Suppressor macrophage treated with lipopolysaccharide for 4 hours (primary cell): ENCODE measurements at regions not wholly inside any gene's neighbourhood (a gene's known extent, or its start where the extent isn't known, plus 50 kb on each side); places are given as distances from the start of the nearest gene placed in this dataset.
A peak's percentile ranks its signal among the peaks of the same experiment; 100 is the strongest.

Source experiments
- DNase-seq: peaks from one replicate; pipeline ENCODE4 v3.0.0-alpha.2; 2020

DNA sequence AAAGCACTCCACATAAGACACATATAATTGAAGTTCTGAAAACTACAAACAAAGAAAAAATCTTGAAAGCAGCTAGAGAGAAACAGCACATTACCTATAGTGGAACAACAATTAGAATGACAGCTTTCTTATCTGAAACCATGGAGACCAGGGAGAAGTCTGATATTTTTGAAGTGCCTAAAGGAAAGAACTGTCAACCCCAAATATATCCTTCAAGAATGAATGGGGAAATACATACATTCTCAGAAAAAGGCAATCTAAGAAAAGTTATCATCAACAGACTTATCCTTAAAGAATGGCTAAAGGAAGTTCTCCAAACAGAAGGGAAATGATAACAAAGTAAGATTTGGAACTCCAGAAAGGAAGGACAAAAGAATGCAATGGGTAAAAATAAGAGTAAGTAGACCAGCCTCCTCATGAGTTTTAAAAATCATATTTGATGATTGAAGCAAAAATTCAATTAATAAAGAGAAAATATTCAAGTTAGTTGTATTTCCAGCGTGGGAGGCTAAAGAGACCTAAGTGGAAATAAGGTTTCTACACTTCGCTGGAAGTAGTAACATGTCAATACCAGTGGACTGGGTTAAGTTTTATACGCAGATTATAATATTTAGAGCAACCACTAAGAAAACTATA, 170.8 kb upstream of the SAMSN1 start:
- no peak for DNase-seq

DNA sequence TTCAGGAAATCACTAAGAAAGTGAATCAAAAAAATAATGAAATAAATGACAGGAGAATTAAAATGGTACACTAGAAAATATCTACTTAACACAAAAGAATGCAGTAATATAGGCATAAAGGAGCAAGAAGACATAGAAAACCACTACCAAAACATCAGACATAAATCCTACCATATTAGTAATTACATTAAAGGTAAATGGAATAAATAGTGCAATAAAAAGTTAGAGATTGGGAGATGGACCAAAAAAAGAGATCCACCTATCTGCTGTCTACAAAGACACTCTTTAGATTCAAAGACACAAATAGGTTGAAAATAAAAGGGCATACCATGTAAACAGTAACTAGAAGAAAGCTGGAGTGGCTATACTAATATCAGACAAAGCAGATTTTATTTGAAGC, 167.0 kb upstream of the SAMSN1 start:
- no peak for DNase-seq

DNA sequence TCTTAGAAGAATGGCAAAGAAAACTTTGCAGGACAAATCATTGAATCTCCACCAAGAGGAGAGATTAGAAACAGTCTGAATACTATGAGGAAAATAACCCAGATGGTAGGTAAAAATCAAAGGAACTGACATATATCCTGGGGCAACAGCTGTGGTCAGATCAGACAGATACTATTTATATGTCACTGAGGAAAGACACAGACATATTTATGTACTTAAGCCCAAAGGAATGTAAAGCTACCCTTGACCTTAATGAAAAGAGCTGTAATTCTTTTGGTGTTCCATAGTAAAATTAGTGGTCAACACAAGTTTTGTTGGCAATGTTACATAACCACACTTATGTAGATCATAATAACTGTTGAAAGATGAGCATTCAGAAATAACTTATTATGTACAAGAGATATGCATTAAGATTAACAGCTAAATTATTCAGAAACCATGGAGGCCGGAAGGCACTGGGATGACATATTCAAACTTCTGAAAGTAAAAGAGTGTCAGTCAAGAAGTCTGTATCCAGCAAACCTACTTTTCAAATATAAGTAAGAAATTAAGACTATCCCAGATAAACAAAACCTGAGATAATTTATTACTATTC, 166.1 kb upstream of the SAMSN1 start:
- DNase-seq, result no peak

DNA sequence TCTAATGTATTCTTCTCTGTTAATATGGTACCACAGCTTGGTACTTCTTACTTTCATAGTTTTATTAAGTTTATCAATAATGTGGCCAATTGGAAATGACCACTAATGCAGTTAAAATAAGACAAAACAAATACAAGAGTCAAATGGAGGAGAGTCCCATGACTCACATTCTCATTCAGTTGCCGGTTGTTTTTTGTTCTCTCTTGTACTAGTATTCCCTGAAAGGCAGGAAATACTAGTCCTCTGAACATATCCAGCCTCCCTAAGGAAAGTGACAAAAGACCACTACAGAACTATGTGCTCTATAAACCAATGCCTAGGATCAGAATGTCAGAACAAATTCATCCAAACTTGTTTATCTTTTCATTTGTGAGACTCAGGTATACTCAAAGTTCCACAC, 165.2 kb upstream of the SAMSN1 start:
- DNase-seq, result no peak

DNA sequence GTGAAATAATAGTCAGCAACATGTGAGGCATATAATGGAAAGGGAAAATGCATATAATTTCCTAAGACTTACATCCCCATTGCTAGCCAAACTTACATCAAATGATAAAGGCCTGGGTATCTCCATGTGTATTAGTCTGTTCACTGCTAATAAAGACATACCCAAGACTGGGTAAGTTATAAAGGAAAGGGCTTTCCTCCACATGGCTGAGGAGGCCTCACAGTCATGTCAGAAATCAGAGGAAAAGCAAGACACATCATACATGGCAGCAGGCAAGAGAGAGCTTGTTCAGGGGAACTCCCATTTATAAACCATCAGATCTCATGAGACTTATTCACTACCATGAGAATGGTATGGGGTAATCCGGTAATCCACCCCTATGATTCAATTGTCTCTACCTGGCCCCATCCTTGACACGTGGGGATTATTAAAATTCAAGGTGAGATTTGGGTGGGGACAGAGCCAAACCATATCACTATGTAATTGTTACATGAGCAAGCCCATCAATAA, 161.5 kb upstream of the SAMSN1 start:
- no peak for DNase-seq

DNA sequence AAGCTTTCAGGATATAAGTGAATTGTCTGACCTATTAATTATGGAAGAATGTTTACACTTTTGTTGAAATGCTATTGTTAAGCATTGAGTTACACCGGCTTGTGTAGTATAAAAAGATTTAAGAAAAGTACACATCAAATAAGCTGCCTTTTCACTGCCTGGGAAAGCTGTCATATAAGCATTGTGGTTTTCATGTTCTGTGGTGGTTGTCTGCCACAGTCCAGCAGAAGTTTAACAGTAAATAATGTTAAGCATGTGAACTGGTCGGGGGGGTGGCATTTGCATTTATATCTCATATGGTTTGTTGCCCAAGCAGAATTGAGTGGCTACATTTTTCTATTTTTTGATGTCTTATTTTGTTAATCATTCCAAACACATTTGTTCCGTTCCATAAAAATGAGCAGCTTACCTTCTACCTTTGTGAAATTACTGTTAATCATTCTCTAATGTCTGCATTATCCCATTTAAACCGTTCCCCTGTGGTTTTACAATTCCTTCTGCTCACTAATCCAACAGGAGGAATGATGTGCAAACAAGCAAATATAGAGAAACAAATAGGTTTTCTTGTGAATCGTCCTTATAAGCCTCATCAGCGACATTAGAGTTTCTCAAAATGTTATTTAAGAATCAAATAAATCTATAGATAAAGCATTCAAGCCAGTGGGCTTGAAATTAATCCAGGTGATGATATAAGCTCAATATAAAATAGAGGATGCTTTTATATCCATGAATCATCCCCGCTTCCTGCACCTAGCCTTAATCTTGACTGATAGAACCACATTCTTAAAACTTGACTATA, 160.8 kb upstream of the SAMSN1 start:
- DNase-seq, result no peak

DNA sequence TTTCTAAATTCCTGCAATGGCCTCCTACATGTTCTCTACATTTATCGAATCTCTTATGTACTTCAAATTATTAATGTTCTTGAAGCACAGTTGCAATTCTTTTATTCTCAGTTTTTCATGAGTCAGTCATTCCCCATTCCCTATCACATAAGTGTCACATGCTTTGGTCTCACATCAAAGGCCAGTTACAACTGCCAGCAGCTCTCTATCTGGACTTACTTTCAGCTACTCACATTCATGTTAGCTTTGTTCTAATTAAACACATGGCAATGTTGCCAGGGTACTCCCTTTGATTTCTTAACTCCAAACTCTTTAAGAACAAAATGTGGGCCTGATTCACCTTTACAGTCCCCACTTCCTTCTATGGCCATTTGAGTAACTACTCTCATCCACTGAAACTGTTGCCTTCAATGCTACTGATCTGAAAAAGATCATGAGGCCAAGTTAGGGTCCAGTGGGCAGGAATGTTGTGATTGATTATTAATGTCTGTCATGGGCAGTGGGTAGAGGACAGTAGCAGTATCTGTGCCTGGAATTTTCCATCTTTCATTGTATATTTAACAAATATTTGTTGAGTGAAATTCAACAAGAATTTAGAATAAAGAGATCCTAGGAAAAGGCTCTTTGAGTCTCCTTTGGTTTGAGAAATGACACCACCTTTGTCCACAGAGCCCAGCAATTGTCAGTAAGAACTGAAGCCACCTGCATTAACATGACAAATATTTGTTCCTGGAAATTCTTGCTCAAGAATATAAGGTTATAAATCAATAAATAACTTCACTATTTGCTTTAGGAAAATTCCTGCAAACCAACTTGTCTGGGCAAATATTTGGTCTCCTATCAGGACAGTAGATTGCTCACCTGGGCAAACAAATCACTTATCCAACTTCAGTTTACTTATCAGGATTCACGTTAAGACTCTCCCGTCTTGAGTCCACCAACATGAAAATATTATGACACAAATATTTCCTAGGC, 153.6 kb upstream of the SAMSN1 start:
- DNase-seq, result no peak

DNA sequence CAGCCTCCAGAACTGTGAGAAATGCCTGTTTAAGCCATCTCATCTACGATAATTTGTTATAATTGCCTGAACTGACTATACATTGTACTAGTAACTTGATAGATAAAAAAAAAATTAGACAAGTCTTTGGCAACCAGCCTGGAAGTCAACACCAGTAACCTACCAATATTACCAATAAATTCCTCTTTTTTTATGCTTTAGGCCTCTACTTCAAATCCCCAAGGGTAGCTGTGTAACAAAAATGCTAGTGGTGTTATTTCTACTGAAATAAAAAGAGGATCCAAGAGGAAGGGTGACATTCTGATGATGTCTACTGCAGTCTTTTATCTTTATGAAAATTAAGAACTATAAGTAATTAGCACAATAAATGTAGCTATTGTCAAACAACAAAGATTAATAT, 151.7 kb upstream of the SAMSN1 start:
- DNase-seq, result no peak

DNA sequence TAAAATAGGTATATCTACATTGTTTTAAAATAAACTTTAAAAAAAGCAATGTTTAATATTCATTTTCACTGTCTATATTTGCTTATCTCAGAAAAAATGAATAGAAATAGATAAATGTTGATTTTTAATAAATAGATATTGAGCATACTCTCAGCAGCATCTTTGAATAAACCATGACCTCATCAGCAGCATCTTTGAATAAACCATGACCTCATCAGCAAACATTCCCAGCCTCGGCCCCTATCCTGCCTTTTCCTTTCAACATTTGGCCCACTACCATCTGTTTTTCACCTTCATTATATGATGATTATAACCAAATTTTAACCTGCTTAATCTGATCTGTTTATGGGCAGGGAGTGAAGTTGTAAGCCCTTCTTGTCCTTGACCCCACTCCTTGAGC, 148.7 kb upstream of the SAMSN1 start:
- DNase-seq, result no peak

DNA sequence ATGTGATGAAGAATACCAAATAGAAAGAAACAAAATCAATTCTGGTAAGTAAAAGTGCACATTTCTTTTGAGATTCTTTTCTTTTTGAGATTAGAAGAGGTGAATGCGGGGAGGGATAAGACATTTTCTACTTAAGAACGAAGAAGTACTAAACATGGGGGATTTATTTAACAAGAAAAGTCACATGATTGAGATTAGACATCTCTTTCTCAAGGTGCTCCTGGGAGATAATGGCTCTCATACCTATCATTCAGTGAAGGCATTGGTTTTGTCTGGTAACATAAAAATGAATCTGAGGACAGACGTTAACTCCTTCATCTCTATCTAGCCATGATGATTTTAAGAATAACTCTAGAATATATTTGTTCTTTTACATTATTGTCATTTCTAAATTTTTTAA, 147.9 kb upstream of the SAMSN1 start:
- DNase-seq, result no peak

DNA sequence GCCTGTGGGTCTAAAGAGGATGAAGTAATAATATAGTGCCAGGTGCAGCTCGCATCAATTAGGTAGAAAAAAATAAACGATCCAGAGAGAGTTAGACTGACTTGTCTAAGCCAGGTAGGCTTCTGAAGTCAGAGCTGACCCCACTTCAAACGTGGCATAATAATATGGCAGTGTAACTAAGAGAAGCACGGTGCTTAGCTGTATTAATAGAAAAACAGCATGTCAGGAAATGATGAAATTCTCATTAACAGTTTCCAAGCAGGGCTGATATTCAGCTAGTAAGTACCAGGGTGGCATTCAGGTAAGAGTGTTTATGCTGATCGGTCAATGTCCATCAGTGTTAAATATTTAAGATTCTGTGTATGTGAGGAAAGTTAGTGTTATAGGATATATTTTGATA, 145.8 kb upstream of the SAMSN1 start:
- DNase-seq, result no peak

DNA sequence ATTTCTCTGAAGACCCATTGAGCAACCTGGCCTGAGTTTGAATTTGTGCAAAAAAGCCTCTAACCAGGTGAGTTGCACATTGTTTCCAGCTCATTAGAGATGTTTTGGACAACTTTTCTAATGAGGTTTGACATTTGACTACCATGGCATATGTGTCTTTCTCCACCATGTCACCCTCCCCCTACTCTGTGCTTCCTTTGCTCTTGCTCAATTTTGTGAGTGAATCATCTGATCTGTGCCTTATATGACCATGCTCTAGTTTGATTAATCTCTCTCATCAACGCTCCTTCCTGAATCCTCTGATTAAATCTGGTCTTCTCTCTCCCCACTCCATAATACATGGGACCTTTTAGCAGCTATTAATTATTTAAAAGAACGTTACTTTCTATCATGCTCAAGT, 144.8 kb upstream of the SAMSN1 start:
- peak; percentile 66 for DNase-seq

DNA sequence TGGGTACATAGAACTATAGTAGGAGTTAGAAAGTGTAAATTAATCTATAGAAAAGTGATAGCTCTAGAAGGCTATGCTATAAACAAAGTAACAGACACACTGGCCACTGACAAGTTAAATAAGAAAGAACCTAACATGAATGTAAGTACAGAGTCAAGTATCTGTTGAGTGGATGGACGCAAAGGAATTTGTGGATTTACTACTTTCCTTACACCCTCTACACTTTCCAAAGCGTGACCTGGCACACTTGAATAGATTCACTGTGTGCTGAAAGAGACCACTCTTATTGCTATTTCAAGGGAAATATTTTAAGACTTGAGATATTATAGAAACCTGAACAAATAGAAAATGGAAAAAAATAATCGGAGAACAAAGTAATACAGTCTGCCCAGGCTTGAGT, 142.8 kb upstream of the SAMSN1 start:
- no peak for DNase-seq

DNA sequence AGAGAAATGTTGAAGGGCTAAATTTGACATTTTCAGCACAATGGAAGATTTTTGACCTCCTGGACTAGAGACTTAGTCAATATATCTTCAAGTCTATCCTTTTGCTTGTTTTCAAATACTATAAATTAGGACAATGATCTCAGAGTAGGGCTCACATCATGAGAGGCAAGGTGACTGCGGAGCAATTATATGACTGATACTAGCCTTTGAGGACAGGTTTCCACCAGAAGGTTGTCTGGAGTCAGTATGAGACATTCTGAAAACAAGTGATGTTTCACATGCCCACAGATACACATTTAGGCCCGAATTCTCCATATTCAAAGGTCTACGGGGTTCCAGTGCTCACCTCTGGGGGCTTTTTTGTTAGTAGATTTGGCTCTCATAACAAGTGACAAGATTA, 142.3 kb upstream of the SAMSN1 start:
- DNase-seq, result no peak

DNA sequence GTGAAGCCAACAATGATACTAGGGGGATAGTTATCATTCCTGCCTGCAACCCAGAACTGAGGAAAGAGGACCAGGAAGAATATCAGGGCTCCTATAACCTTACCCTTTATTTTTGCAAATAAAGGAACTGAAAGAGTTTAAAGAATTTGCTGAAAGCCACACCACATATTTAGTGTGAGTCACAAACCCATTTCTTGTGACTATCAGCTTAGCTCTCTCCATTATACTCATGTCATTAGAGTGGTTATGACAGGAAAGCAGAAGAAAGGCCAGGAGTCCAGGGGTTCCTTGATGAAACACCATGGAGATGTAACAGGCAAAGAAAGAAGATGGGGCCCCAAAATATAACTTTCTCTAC, 141.1 kb upstream of the SAMSN1 start:
- DNase-seq, result peak; percentile 87

DNA sequence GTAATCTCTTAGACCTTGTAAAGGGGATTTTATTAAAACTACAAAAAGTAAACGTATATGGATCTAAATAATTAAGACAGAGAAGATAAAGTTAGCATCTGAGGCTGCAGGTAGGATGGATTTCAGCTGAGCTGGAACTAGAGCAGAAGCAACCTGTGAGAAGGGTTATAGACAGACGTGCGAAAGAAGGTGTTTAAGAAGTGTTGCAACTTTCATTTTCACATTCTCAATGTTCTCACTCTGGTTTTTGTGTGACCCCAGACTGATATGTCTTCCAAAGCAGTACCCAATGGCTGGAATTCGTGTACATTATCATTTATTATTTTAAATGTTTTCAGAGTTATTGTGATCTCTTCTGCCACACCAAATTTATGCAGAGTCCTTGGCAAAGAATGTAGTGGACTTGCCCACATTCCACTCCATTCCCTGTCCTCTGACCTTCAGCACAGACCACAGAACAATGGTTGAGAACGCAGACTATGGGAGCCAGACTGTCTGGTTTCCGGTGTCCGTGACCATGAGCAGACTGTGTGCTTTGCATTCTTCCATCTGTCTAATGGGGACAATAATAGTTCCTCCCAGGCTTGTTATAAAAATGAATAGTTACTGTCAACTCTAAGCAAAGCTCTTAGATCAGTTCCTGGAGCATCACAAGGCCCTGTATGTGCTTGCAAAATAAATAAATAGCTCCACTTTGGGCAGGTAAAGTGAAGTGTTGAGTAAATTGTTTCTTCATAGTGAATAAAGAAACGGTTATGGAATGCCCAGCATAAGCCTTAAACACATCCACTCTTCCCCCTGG, 140.6 kb upstream of the SAMSN1 start:
- peak; percentile 66 for DNase-seq

DNA sequence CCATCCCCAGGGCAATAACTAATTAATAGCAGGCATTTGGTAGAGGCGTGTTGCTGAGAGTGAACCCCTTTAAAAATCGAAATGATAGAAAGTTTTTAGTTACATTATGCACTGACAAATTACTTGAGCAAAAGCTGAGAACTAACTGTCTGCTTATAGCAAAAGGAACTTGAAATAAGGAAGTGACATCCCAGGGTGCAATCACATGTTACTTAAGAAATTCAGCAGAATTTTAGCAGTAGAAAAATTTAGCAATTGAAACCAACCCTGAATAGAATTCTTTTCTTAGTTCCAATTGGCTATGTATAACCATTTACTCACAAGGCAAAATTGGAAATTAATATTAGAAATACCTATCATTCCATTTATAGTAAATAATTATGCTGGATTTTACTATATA, 139.5 kb upstream of the SAMSN1 start:
- DNase-seq, result peak; percentile 87

DNA sequence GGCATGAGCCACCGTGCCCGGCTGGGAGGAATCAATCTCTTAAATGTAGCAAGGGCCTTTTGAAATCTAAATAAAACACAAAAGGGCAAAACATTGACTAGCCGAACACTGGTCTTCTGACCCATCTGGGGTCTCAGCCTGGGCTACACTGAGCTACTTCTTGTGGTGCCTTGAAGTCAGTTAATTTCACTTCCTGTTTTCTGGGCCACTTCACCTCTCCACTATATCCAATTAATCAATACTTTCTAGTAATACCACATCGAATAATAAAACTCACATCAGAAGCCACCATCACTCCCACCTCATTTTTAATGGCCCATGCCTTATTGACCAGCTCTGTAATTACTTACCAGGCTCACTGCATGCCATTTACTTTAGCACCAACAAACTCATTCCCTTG, 138.0 kb upstream of the SAMSN1 start:
- no peak for DNase-seq

DNA sequence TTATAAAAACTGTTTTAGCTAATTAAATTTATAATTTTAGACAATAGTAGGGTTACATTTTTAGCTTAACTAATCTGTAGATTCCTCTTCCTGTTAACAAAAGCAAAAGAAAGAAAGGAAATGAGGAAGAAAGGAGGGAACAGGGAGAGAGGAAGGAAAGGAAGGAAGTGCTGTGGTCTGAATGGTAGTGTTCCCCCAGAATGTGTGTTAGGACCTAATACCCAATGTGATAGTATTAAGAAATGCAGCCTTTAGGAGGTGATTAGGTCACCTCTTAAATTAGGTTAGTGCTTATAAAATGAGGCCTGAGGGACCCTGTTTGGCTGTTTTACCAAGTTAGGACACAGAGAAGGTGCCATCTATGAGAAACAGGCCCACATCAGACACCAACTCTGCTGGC, 136.9 kb upstream of the SAMSN1 start:
- peak; percentile 31 for DNase-seq

DNA sequence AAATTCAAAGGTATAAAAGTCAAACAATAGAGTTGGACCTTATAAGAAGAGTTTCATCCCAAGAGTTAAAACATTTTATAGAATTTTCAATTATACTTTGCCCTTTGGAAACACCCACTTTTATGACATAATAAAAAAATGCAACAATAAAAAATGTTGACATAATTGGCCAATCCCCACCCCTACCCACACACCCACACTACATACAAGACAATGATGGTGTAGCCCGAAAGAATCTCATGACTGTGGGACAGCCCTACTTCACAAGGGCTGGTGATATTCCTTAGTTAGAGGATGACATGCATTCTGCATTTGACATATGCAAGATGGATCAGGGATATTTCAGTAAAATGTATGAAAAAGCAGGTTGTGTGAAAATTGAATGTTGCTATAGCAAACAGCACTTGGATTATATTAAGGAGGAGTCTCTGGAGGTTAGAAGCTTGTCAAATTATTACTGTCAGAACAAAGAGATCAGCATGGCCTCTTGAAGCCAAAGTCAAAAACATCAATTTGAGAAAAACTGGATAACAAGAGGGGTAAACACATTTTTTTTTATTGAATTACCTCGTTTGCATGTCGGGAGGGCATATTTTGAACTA, 133.0 kb upstream of the SAMSN1 start:
- peak; percentile 49 for DNase-seq

DNA sequence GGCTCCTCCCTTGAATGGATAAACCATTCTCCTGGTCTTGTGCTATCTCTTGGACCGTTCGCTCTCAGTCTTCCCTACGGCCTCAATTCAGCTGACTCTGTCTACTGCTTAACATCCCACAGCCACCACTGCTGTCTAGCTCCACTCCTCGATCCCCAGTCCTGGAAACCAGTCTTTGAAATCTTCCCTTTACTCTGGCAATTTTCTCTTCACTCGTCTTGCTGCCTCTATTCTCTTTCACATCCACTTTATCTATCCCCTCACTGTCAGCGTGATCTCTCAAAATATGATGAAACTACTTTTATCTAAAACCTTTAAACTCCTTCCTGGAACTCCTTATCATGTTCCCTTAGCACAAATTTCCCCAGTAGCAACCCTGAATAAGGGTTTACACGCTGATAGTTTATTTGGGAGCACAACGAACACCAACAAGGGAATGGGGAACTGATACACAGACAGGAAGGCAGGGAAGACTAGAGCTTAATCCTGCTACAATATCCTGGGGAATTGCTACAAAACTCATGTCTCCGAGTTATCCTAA, 131.6 kb upstream of the SAMSN1 start:
- DNase-seq, result peak; percentile 27
